DND-41 (cell line): ENCODE measurements at regions not wholly inside any gene's neighbourhood (a gene's known extent, or its start where the extent isn't known, plus 50 kb on each side); places are given as distances from the start of the nearest gene placed in this dataset.

Experiments used
- ATAC-seq: fragments of 200-7000 bp; cut with Tn5 transposase; 3 replicates; pipeline ENCODE4 v1.9.1; 2021; ENCODE audit warnings: low read depth; ENCODE audit not compliant: insufficient read depth
- DNase-seq: peaks from one replicate; pipeline ENCODE4 v3.0.0-alpha.2; 2020
- H2AFZ ChIP-seq: 2 replicates; pipeline ENCODE4 v1.6.0; 2012; ENCODE audit warnings: low read depth, low read length
- H3K27ac ChIP-seq: 2 replicates; pipeline ENCODE4 v1.5.1; 2012; ENCODE audit warnings: low read length, inconsistent platforms
- H3K27me3 ChIP-seq: fragments of 200-600 bp; sonication (generic); 2 replicates; pipeline ENCODE4 v1.6.0; 2012; ENCODE audit warnings: low read length, mild to moderate bottlenecking, inconsistent platforms; ENCODE audit not compliant: insufficient read depth, poor library complexity
- H3K36me3 ChIP-seq: 2 replicates; pipeline ENCODE4 v1.5.1; 2012; ENCODE audit warnings: low read length, inconsistent platforms; ENCODE audit not compliant: insufficient read depth
- H3K4me1 ChIP-seq: 2 replicates; pipeline ENCODE4 v1.5.1; 2012; ENCODE audit warnings: mild to moderate bottlenecking, low read length; ENCODE audit not compliant: insufficient read depth
- H3K4me2 ChIP-seq: 2 replicates; pipeline ENCODE4 v1.6.0; 2012; ENCODE audit warnings: mild to moderate bottlenecking, moderate library complexity, low read length, inconsistent platforms; ENCODE audit not compliant: insufficient read depth
- H3K4me3 ChIP-seq, 2 experiments: fragments of 200-600 bp in 1 of 2; shearing (Covaris generic) in 1 of 2; 2 replicates each; pipeline ENCODE4 v1.5.1; 2012 to 2016; ENCODE audit warnings: inconsistent platforms in 2 of 2, low read length in 2 of 2, mild to moderate bottlenecking in 2 of 2, low read depth in 1 of 2, moderate library complexity in 1 of 2
- H3K79me2 ChIP-seq: 2 replicates; pipeline ENCODE4 v1.6.0; 2012; ENCODE audit warnings: low read length, inconsistent platforms; ENCODE audit not compliant: insufficient read depth
- H3K9ac ChIP-seq: 2 replicates; pipeline ENCODE4 v1.6.0; 2012; ENCODE audit warnings: low read depth, mild to moderate bottlenecking, inconsistent platforms, low read length, moderate library complexity
- H3K9me3 ChIP-seq: 2 replicates; pipeline ENCODE4 v1.5.1; 2012; ENCODE audit warnings: low read length, moderate library complexity, mild to moderate bottlenecking, inconsistent platforms; ENCODE audit not compliant: insufficient read depth, severe bottlenecking
- H4K20me1 ChIP-seq: 2 replicates; pipeline ENCODE4 v1.6.0; 2012; ENCODE audit warnings: low read length; ENCODE audit not compliant: insufficient read depth
- CTCF ChIP-seq: IDR thresholded peaks from 2 replicates; pipeline ENCODE4 v1.5.1; 2012; ENCODE audit warnings: borderline replicate concordance, low read length, moderate library complexity, mild to moderate bottlenecking; ENCODE audit not compliant: poor library complexity, severe bottlenecking; ENCODE audit errors: extremely low read depth
- EZH2 ChIP-seq: IDR thresholded peaks from 3 replicates; pipeline ENCODE4 v1.6.1; 2012; ENCODE audit warnings: borderline replicate concordance, low read depth, mild to moderate bottlenecking, moderate library complexity, low read length, inconsistent platforms; ENCODE audit not compliant: severe bottlenecking

DNA sequence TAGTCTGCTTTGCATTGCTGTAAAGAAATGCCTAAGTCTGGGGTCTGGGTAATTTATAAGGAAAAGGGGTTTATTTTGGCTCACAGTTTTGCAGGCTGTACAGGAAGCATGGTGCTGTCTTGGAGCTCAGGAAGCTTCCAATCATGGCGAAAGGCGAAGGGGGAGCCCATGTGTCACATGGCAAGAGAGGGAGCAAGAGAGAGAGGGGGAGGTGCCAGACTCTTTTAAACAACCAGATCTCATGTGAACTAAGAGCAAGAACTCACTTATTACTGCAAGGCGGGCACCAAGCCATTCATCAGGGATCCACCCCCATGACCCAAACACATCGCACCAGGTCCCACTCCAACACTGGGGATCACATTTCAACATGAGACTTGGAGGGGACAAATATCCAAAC is 148.2 kb upstream of the HS3ST2 start:
- no peak overlapping the region for H3K27ac ChIP-seq
- no peak overlapping the region for H2AFZ ChIP-seq
- H3K4me3 ChIP-seq = no peak overlapping the region
- no peaks in the 10 kb centered on the region for H4K20me1 ChIP-seq
- TF ChIP-seq CTCF (no peak), EZH2 (no peak)
- ATAC-seq = no peak
- no peaks in the 10 kb centered on the region for H3K4me1 ChIP-seq
- H3K4me2 ChIP-seq = no peak overlapping the region
- H3K79me2 ChIP-seq = no peaks in the 10 kb centered on the region
- no peaks in the 10 kb centered on the region for H3K9me3 ChIP-seq
- DNase-seq = no peak
- H3K36me3 ChIP-seq = no peaks in the 10 kb centered on the region
- H3K27me3 ChIP-seq = peaks cover 17% of the 10 kb centered on the region
- H3K9ac ChIP-seq = no peak overlapping the region

DNA sequence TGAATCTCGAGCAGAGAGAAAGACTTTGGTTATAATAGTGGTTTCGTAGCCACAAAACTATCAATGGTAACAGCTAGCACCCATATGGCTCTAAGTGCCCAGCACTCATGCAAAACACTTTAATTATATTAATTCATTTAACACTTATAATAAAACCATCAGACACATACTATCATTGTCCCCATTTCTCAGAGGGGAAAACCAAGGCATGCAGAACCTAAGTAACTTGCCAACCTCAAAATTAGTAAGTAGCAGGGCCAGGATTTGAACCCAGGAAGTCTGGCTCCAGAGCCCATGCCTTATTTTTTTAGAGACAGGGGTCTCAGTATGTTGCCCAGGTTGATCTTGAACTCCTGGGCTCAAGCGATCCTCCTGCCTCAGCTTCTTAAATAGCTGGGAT is 145.6 kb upstream of the HS3ST2 start:
- Histone ChIP-seq H3K27me3 (peaks cover 17% of the 10 kb centered on the region), H3K27ac (no peak overlapping the region), H4K20me1 (no peaks in the 10 kb centered on the region), H2AFZ (no peak overlapping the region), H3K9ac (no peak overlapping the region), H3K9me3 (no peaks in the 10 kb centered on the region), H3K4me2 (no peak overlapping the region), H3K4me1 (no peaks in the 10 kb centered on the region), H3K4me3 (no peak overlapping the region), H3K36me3 (no peaks in the 10 kb centered on the region), H3K79me2 (no peaks in the 10 kb centered on the region)
- ATAC-seq (no peak), DNase-seq (no peak)
- TF ChIP-seq CTCF (no peak), EZH2 (no peak)

DNA sequence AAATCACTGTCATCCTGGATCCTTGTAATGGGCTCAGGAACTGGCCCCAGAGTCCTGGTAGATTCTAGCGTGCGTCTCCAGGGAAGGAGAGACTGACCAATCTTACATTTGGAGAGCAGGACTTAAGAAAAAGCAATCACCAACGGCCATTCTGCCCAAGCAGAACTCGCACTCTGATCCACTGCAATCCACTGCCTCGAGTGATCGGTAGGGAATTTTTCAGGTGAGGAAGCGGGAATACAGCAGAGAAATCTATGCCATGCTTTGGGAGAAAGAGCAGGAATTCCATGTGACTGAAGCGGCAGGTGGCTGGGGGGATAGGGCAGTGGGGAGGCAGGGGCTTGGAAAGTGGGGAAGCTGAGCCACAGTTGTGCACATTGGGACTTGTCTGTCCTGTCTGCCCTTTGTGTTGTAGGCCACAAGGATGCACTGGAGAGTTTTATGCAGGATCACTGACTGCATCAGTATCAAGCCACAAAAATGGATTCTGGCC is 143.9 kb upstream of the HS3ST2 start:
- Histone ChIP-seq H3K36me3 (no peaks in the 10 kb centered on the region), H3K9ac (no peak overlapping the region), H2AFZ (no peak overlapping the region), H4K20me1 (no peaks in the 10 kb centered on the region), H3K4me2 (no peak overlapping the region), H3K27me3 (peaks cover 17% of the 10 kb centered on the region), H3K4me1 (no peaks in the 10 kb centered on the region), H3K79me2 (no peaks in the 10 kb centered on the region), H3K4me3 (no peak overlapping the region), H3K9me3 (no peaks in the 10 kb centered on the region), H3K27ac (no peak overlapping the region)
- ATAC-seq = no peak
- TF ChIP-seq EZH2 = no peak
- no peak for TF ChIP-seq CTCF
- DNase-seq = no peak

DNA sequence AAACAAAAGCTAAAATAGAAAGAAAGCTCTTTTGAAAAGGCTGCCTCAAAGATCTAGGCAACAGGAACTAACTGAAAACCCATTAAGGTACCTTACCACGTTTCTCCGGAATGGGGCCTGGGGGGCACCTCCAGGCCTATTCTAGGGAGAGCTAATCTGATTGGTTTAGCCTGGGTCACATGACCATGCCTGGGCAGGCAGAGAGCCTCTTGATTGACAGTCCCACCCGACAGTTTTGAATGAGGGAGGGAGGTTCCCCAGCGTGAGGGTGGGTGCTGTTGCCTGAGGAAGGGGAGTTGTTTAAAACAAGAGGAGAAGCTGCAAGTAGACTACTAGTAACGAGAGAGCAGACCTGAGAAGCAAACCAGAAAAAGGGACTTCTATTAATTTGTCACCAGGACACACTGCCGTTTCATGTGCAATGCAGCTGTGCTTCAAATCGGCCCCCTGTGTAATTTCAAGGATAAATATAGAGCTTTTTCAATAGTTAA is 143.4 kb upstream of the HS3ST2 start:
- Histone ChIP-seq H3K4me3 (no peak overlapping the region), H4K20me1 (no peaks in the 10 kb centered on the region), H3K27ac (no peak overlapping the region), H3K9me3 (no peaks in the 10 kb centered on the region), H3K79me2 (no peaks in the 10 kb centered on the region), H2AFZ (no peak overlapping the region), H3K4me2 (no peak overlapping the region), H3K36me3 (no peaks in the 10 kb centered on the region), H3K4me1 (no peaks in the 10 kb centered on the region), H3K9ac (no peak overlapping the region), H3K27me3 (peaks cover 12% of the 10 kb centered on the region)
- DNase-seq = peak; percentile 29
- ATAC-seq = no peak
- TF ChIP-seq EZH2 (no peak), CTCF (no peak)
